SK-N-DZ (cell line): ENCODE measurements at regions not wholly inside any gene's neighbourhood (a gene's known extent, or its start where the extent isn't known, plus 50 kb on each side); places are given as distances from the start of the nearest gene placed in this dataset.

Source experiments
- DNase-seq: peaks from one replicate; pipeline ENCODE4 v3.0.0-alpha.2; 2015; ENCODE audit warnings: low spot score

GRCh38 chr5:12367973-12368372 is 463.7 kb upstream of the CTNND2 start:
- DNase-seq, result no peak

GRCh38 chr5:12360218-12360617 is 456.0 kb upstream of the CTNND2 start:
- DNase-seq, result no peak

DNA sequence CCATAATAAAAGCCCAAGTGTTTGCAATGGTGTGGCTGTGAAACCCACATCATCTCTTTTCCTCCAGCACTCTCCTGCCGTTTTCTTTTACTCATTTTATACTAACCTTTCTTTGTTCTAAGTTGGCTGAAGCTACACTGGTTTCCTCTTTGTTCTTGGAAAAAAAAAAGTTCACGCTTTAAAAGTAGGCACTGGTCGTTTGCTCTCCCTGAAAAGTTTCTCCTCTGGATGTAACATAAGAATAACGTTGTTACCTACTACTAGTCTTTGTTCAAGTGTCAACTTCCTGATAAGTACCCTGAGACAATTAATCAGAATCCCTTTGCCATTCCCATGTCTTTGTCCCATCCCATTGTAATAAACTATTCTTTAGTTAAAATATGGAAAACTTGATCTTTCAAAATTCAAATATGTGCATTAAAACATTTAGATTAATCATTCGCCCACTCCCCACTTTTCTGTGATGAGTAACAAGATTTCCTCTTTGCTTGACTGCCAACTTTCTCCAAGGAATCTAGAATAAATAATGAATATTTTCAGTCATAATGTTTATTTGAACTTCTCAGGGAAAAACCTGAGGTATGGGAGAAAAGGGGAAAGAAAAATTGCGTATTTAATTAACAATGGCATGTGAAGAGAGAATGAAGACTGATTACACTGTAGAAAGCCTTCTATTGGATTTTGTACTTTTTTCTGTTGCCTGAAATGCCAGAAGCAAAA is 454.3 kb upstream of the CTNND2 start:
- DNase-seq, result no peak

GRCh38 chr5:12357626-12358025 is 453.4 kb upstream of the CTNND2 start:
- DNase-seq, result no peak

- no peak for DNase-seq
Observed at GRCh38 chr5:12354686-12355085, 450.4 kb upstream of the CTNND2 start.

GRCh38 chr5:12343558-12343957 is 439.3 kb upstream of the CTNND2 start:
- DNase-seq, result no peak

- no peak for DNase-seq
Observed at GRCh38 chr5:12335938-12336337, 431.7 kb upstream of the CTNND2 start.

DNA sequence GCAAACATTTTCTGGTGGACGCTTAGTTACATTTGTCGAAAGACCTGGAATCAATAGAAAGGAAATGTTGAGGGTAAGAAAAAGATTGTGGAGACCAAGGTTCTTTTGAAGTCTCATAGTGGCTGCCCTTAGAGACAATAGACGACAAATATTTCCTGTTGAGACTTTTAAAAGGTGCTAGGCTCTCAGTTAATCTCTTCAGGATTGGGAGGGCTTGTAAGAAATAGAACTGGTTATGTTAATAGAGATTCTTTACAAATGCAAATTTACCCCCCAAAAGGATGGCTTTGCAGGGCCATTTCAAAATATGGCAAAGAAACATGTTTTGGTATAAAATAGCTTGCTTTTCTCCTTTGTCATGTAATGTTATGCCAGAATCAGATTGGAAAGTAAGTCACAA is 428.2 kb upstream of the CTNND2 start:
- no peak for DNase-seq

GRCh38 chr5:12330993-12331588 is 426.8 kb upstream of the CTNND2 start:
- DNase-seq, result no peak

GRCh38 chr5:12330381-12330780 is 426.1 kb upstream of the CTNND2 start:
- no peak for DNase-seq

DNA sequence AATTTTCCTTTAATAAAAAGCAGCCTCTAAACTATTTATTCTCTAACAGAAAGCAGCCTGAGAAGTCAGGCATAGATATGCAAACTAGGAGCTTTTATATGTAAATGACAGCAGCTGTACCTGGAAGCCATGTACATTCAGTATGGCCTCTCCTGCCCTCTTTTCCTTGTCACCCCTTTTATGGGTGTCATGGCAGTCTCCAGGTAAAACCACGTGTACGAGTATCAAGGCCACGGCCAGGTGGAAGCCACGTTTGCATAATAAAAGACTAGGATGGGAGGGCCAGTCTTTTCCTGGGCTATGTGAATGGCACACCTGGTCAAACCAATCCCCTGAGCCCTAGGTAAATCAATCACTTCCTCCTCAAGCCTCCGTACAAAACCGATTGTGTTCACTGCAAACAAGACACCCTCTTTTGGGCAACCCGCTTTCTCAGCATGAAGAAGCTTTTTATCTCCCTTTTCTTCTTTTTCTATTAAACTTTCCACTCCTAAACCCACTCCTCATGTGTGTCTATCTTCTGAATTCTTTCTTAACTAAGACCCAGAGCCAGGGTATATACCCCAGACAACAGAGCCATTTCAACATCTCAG is 419.5 kb upstream of the CTNND2 start:
- DNase-seq, result no peak

DNA sequence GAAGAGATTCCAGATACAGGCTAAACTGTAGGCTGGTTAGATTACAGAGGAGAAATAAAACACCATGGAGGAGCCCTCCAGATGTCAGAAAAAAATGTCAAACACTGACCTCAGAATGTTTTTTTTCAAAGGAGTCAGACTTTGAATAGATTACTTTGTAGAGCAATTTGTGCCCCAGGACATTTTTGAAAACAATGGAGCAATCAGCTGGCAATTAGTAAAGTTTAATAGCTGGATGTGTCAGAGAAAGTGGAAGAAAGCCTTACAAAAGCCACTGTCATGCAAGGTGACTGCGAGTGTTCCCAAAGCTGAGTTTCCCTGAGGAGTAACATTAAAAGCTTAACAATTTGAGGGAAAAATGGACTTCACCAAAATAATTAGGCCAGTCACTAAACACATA is 417.8 kb upstream of the CTNND2 start:
- DNase-seq, result no peak

DNA sequence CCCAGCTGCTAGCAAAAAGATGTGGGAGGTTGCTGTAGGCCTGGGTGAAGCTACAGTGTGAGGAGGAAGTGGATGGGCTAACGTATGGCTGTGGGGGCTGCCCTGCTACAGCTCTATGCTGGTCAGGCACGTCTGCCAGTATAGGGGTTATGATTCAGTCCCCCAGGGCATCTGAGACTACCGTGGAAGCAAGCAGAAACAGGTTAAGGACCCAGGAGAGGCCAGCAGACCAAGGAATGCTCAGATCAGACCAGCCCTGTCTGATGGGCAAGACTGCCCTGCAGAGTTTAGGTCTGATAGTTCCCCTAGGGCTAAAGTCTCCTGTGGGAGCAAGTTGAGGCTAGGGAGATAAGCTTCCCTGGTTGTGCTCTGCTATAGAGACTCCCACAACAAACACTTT is 416.1 kb upstream of the CTNND2 start:
- DNase-seq, result no peak

DNA sequence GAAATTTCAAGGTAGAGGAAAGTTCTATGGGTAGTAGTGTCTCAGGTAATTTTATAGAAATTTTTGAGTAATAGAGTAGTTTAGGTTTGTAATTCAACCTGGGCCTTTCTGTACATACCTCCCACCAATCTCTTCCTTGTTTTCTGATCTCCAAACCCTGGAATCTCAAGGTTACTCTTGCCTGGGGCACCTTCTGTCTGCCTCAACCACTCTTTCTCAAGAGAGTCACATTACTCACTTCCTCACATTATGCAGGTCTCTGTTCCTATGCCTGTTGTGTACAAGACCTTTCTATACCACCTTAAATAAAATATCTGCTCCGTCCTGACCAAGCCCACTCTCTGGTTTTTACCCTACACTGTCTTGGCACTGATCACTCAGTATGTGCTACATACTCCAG is 412.6 kb upstream of the CTNND2 start:
- no peak for DNase-seq

GRCh38 chr5:12315461-12315860 is 411.2 kb upstream of the CTNND2 start:
- DNase-seq, result no peak

DNA sequence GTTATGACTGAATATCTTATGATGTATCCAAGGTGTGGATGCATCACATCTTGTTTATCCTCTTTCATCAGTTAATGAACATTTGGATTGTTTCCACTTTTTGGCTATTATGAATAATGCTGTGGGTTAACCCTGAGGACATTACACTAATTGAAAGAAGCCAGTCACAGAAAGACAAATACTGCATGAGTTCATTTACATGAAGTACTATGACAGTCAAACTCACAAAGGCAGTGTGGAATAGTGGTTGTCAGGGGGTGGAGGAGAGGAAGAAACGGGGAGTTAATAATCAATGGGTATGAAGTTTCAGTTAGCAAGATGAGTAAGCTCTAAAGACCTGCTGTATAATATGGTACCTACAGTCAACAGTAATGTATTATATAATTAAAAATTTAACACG is 409.4 kb upstream of the CTNND2 start:
- DNase-seq, result no peak

DNA sequence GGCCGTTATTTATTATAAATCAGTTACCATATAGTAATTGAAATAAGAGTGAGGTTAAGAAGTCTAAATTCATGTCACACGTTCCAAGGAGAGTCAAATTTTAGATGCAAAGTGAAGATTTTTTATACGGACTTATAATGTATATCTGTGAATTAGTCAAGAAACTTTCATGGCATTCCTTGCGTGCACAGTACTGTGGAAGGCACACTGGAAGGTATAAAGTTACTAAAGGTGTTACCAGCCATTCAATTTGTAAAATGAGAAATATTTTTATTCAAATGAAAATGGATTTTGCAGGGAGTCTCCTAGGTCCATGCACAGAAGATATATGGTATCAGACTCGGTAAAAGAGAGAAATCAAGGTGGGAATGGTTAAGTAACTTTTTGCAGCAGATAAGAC is 408.1 kb upstream of the CTNND2 start:
- DNase-seq, result no peak

- no peak for DNase-seq
Observed at GRCh38 chr5:12294151-12294550, 389.9 kb upstream of the CTNND2 start.

DNA sequence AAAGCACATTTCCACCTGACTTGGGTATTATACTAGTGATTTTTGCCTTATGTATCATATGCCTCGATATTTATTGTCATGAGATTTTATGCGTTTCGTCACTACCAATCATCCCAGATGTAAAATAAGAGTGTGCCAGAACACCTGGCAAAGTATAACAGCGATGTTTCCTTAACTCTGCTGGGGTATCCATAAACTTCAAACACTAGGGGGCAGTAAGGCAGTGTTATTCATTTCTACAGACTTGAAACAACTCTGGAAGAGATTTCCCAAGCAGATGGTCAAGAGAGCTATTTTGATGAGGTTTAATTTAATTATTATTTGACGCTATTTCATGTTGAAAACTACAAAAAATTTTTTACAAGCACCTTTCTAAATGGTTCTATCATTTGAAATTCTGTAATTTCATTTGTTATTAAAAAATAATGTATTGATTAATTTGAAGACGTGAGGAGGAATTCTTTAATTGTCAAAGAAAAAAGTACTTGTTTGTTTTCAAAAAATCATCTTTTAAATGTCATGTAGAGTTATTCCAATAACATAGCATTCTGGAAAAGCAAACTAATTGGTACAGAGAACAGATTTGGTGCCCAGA is 388.5 kb upstream of the CTNND2 start:
- peak; percentile 16 for DNase-seq

GRCh38 chr5:12284604-12285003 is 380.4 kb upstream of the CTNND2 start:
- no peak for DNase-seq

DNA sequence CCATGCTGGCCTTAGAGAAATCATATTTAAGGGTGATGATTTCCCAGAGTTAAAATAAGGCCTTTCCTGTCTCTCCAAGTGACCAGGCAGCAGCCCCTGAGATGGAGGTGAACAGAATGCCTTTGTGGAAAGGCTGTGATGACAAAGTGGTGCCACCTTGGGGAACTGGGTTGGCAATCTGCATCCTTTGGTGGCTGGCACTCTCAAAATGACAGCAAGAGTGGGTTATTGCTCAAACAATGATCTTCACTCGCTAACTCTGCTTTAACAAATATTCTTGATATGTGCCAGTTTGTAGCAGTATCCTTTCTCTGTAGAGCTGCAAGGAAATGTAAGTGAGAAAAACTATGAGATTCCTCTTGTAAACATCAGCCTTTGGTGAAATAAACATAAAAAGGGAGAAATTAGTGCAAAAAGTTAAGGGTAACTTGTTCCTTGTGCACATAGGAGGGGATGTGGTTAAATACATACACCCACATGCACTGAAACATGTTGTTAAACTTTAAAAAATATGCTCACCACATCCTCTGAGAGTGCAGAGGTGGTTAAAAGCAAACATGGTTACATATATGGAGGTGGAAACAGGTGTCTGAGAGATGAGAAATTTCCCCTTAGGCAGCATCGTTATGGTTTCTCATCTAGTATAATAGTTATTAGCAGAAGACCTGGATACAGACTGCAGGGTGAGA is 373.4 kb upstream of the CTNND2 start:
- no peak for DNase-seq

GRCh38 chr5:12274236-12274635 is 370.0 kb upstream of the CTNND2 start:
- DNase-seq, result no peak
